HG03066 (cell line): ENCODE measurements at regions not wholly inside any gene's neighbourhood (a gene's known extent, or its start where the extent isn't known, plus 50 kb on each side); places are given as distances from the start of the nearest gene placed in this dataset.

ENCODE experiments used
- ATAC-seq: cut with Tn5 transposase; IDR thresholded peaks from one replicate; pipeline ENCODE4 v1.9.1; 2021; ENCODE audit warnings: low read depth; ENCODE audit not compliant: unreplicated experiment

DNA sequence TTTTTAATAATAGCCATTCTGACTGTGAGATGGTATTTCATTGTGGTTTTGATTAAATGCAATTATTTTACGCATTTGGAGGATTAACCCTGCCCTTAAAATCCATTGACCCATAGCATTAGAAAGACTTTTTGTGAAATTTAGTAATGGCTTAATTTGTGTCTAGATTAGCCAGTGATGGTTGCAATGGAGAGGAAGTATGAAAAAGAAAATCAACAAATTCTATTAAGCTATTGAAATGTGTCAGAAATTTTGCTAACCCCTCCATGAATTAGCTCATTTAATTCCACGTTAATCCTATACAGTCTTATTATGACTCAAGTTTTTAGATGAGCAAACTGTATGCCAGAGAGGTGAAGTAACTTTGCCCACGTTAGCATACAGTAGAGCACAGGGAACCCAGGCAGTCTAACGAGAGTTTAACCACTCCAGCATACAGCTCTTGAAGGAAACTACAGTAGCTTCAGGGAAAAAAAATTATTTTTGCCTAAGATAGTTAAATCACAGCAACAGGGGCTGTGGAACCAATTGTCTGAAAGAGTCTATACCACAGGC is 158.2 kb upstream of the PPP2R2B start:
- no peak for ATAC-seq

DNA sequence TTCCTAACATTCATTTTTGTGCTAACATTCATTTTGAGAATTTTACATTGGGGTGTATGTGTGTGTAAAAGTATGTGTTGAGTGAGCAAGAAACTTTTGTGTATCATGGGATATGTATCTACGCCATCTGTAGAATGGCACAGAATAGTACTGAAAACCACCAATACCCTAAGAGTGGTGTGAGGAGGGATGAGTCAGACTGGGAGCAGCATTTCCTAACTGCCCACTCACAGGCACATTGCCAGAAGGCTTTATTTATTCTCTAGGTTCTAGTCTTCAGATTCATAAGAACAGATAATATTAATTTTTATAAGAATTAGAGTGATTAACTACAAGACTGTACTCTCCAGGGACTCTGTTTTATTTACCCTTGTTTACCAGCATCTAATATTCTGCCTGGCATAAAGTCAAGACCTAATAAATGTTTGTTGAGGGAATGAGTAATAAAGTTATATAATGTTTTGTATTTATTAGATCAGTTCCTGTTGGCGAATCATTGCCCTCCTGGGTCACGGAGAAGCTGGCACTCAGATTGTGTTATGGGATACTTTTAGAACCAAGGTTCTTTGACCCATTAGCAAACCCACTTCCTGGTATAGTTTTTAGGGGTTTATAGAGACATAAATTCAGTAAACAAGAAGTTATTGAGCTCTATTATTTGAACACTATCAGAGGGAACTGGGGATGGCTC is 159.1 kb upstream of the PPP2R2B start:
- ATAC-seq = no peak

DNA sequence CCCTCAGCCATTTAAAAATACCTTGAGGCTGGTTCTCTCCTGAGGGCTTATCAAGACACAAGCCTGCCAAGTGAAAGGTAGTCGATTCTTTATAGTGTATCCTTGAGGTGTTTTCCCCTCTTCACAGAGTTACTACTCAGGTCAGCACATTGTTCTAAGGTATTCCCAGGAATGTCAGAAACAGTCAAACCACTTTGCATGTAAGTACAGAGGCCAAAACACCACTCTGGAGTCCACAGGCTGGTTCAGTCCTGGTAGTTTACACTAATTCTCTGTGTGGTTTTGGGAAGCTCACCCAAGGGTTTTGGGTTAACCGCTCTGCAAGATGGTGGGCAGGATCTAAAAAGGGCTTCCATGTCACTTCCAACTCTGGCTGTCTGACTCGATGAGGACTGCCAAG is 162.3 kb upstream of the PPP2R2B start:
- ATAC-seq = no peak

- no peak for ATAC-seq
Observed at GRCh38 chr5:147044572-147045273, 166.2 kb upstream of the PPP2R2B start.

DNA sequence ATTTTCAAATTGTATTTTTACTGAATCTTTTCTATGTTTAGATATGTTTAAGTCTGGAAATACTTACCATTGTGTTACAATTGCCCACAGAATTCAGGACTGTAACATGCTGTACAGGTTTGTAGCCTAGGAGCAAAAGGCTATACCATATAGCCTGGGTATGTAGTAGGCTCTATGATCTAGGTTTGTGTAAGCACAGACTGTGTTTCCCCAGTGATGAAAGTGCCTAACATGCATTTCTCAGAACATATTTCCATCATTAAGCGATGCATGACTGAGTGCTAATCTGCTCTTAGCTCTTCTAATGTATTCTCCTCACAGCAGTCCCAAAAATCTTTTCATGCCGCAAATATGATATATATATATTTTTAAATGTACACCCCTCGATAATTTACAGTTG is 166.7 kb upstream of the PPP2R2B start:
- no peak for ATAC-seq

- no peak for ATAC-seq
Observed at GRCh38 chr5:147046281-147046680, 167.7 kb upstream of the PPP2R2B start.

- ATAC-seq = no peak
Observed at GRCh38 chr5:147046894-147047293, 168.3 kb upstream of the PPP2R2B start.

GRCh38 chr5:147049764-147050163 is 171.2 kb upstream of the PPP2R2B start:
- no peak for ATAC-seq

DNA sequence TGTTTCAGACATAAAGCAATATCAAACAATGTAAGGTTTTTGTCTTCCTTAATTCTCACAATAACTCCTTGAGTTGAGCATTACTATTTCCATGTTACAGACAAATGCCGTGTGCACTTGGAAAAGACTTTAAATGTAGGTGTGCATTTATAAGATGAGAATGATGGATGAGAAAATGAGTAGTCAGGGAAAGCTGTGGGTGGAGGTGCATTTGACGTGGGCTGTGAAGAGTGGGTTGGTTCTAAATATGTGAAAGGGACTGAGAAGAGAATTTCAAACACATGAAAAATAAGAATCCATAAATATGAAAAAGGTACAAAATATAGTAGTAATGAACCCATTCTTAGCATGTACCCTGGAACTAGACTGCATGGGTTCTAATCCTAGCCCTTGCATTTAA is 171.6 kb upstream of the PPP2R2B start:
- no peak for ATAC-seq

DNA sequence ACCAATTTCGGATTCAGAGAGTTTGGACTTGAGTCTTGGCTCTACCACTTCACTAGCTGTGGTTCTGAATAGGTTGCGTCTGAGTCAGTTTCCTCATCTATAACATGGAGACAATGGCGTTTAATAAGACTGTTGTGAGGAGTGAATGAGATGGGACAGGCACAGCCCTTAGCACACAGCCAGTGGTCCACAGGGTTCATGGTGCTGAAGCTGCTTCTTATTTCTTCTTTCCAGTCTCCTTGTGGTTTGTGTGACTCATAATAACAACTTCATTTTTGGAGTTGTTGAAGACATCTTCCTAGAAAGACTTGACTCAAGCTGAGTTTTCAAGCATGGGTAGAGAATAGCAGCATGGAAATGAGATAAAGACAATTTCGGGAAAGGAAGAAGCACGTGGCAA is 172.6 kb upstream of the PPP2R2B start:
- no peak for ATAC-seq

GRCh38 chr5:147052519-147052918 is 174.0 kb upstream of the PPP2R2B start:
- ATAC-seq = no peak

DNA sequence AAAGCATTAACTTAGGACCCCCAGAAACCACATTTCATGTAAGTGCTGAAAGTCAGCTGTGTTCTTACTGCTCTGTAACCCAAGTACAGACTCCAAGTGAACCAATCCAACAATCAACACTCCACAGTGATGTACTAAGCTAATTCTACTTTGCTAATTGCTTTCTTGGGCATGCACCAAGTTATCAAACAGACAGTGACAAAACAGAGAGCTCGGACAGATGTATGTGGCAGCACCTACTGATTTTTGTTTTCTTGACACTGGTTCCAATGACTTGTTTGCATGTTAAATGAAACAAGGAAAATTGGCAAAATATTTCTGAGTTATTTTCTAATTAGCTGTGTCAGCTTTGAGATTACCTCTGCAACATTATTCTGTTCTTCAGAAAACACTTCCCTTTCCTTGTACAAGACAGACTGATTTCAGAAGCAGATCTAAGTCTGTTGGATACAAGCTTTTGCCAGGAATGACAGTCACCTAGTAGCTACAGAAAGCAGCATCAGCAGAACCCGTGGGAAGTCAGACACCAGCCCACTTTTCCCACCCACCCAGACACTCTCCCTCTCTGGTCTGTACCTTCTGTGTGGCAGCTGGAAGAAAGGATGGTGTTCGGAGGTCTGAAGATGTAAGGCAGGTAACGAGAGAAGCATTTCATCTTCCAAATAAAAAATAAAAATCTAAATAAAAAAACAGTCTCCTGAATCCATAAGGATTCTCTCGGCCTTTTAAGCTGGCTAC is 176.7 kb upstream of the PPP2R2B start:
- ATAC-seq = no peak

GRCh38 chr5:147055850-147056566 is 177.5 kb upstream of the PPP2R2B start:
- ATAC-seq = no peak

DNA sequence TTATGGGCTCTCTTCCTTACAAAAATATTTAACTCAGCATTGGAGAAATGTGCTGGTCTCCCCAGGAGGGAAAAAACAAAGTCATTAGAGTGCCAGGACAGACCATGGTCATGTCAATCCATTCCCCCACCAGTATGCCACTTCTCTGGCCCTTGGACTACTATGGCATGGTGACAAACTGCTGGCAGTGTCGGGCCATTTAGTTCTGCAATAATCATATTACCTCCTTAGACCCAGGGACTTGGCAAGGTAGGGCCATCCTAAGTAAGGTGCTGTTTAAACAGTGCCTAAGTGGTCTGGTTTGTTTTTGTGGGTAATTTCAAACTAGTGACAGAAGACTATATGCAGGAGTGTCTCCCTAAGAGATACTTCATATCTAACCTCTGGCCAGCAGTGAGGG is 177.8 kb upstream of the STK32A start:
- ATAC-seq = no peak

DNA sequence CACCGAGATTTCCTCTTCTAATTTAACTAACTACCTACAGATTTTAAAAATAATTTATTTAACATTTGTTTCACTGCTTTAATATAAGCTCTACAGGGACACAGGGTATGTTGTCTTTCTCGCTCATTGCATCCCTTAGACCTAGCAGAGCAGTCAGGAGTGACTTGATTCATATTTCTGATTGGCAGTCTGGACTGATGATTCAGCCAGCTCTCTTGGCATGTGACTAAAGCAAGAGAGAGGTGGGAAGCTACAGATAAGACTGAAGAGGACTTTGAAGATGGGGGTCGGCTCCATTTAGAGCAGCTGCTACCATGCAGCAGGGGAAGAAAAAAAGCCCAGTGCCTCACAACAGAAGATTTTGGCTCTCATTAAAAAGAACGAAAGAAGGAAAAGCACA is 173.4 kb upstream of the STK32A start:
- no peak for ATAC-seq

GRCh38 chr5:147062427-147062826 is 172.4 kb upstream of the STK32A start:
- ATAC-seq = no peak

DNA sequence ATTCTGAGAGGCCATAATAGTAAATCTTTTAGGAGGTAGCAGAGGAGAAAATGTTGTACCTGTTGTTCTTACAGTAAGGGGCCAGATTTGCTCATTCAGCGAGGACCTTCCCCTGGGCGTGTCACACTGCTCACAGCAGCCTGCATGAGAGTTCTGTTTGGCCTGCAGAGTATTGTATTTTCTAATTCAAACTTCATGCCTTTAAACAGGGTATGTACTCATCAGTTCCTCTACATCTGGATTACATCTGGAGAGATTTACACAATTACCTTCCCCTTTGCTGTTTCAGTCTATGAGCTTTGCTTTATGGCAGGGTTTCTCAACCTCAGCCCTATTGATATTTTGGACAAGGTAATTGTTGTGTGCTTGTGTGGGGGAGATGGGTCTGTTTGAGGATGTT is 170.9 kb upstream of the STK32A start:
- no peak for ATAC-seq

DNA sequence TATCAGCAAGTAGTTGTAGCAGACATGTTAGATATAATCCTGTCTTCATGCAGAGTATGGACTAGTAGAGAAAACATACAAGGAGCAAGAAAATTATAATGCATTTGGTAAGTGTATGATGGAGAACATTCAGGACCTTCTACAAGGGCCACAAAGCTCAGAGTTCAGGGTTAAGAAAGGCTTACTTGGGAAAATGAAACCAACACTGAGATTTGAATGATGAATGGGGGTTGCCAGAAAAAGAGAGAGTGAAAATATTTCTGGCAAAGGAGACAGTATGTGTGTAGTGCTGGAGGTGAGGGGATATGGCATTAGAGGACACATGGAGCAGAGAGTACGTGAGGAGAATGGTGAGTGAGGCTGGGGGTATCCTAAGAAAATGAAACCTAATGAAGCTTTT is 169.8 kb upstream of the STK32A start:
- ATAC-seq = no peak

- no peak for ATAC-seq
Observed at GRCh38 chr5:147068998-147069397, 165.8 kb upstream of the STK32A start.

DNA sequence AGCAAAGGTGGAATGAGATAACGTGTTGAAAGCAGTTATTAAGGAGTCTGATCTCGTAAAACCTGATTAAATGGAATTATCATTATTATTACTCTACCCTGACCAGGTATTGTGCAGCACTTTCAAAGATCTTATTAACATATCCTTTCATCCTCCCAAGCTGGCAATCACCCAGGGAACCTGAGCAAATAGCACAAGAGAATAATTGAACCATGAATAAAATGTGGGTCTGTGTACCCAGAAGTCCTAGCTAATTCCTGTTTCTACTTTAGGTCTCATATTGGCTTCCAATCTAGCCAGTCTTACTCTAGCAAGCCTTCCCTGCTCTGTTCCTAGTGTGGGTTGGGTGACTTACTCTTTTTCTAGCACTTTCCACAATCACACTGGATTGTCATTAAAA is 162.2 kb upstream of the STK32A start:
- no peak for ATAC-seq

- ATAC-seq = no peak
Observed at GRCh38 chr5:147073098-147073497, 161.7 kb upstream of the STK32A start.
